ENCODE measurements at regions not wholly inside any gene's neighbourhood (a gene's known extent, or its start where the extent isn't known, plus 50 kb on each side); places are given as distances from the start of the nearest gene placed in this dataset.

GRCh38 chr20:17888044-17888443 lies 80.5 kb downstream of the SNX5 start:
- no peak for TF ChIP-seq CTCF (IDR thresholded peaks at IDR 0.05)
- TF ChIP-seq POLR2A (IDR thresholded peaks at IDR 0.05), result no peak

All from uterus (tissue), 2 donors.